CD4-positive, alpha-beta T cell treated with Interleukin-15 for 1 hour (primary cell): ENCODE measurements at regions not wholly inside any gene's neighbourhood (a gene's known extent, or its start where the extent isn't known, plus 50 kb on each side); places are given as distances from the start of the nearest gene placed in this dataset.
A peak's percentile ranks its signal among the peaks of the same experiment; 100 is the strongest.
"Not testable (repeated sequence)": the region's sequence is repeated elsewhere in the genome, so short reads cannot be mapped to it uniquely, and the experiment has no call there.

ENCODE experiments used
- DNase-seq: peaks from one replicate; pipeline ENCODE4 v3.0.0-alpha.2; 2020

DNA sequence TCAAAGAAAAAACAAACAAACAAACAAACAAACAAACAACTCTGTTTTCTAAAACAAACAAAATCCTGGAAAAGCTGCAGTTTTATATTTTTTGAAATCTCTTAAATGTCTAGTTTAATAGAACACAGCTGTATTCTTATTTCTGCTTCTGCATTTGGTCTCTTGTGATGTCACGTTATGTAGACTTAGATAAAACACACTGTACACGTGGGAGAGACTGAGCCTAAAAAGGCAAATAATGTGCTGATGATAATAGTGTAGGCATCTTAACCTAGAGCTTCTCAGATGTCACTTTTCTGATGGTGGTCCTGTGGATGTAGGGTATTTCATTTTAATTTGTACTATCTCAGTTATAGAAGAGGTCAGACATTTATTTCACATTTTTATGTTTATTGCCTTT, 261.7 kb downstream of the UTRN start:
- DNase-seq = no peak

DNA sequence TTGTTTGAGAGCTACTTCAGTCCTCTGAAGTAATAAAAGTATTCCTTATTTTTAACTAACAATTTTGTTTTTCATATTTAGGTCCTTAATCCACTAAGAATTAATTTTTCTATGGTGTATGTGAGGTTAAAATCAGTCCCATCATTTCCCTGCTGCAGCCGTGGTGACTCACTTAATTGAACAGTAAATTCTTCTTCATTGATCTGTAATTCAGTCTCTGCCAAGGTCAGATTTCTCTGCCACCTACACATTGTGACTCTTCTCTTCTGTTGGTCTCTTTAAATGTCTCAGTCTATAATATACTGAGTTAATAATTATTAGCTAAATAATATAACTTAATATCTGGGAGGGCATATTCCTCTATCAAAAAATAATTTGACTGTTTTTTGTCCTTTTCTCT, 262.3 kb downstream of the UTRN start:
- DNase-seq = no peak

DNA sequence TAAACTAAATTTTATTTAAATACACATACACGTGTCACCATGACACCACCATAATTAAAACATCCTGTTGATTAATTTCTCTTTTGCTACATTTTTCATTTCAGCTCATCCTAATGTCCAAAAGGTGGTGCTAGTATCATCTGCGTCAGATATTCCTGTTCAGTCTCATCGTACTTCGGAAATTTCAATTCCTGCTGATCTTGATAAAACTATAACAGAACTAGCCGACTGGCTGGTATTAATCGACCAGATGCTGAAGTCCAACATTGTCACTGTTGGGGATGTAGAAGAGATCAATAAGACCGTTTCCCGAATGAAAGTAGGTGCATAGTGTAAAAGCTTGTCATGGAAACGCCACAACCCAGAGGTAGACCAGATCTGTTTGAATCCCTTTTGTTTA, 263.4 kb downstream of the UTRN start:
- no peak for DNase-seq

DNA sequence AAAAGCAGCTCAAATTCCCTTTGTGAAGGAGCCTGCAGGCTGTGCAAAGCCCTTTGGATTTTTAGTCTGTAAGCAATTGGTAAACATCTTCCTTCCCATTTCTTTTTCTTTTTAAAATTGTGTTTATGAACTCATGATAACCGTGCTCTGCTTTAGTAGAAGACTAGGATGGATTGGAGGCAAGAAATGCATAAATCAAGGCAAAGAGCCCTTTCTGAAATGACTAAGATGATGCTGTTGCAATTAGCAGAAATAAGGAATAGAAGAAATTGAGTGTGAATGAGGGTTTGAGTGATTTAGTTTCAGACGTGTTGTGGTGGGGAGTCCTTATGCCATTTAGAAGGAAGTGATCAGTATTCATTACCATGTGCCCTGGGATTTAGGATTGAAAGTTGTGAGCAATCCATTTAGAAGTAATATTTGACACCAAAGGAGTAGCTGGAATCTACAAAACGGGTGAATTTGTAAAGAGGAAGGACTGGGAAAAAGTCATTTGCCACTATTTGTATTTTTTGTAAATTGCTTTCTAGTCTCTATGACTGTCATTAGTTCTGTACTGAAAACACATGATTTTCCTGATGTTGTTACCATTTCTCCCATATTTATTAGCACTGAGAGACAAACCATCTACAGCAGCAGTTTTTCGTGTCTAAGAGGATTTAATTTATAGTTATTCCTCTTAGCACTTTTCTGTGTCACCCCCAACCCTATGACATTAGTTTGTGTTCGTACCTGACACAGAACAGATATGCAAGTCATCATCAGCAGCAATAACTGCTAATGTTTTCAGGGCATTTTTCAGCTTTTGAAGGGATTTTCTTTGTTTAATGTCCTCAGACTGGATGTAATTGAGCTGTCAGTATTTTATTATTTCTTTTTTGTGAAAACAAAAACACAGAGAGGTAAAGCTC, 265.0 kb downstream of the UTRN start:
- no peak for DNase-seq

GRCh38 chr6:144551339-144551738, 266.2 kb downstream of the UTRN start:
- no peak for DNase-seq

- no peak for DNase-seq
Observed at GRCh38 chr6:144555066-144555465, 269.9 kb downstream of the UTRN start.

GRCh38 chr6:144559865-144560593, 274.9 kb downstream of the UTRN start:
- no peak for DNase-seq

GRCh38 chr6:144561455-144562043, 276.4 kb downstream of the UTRN start:
- no peak for DNase-seq

DNA sequence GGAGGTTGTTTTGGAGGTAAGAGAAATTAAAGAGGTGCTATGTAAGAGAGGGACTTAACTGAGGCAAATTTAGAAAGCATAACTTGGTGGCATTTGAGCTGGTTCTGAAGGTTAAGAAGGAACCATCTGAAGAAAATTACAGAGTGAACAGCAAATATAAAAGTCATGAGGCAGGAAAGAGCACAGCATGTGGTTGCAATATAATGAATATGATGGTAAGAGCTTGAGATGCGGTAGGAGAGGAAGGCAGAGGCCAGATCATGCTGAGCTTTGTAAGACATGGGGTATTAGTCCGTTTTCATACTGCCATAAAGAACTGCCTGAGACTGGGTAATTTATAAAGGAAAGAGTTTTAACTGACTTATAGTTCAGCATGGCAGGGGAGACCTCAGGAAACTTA, 279.1 kb downstream of the UTRN start:
- DNase-seq = no peak

- no peak for DNase-seq
Observed at GRCh38 chr6:144566868-144567615, 281.9 kb downstream of the UTRN start.

- no peak for DNase-seq
Observed at GRCh38 chr6:144568241-144568640, 283.1 kb downstream of the UTRN start.

GRCh38 chr6:144572541-144572940, 287.4 kb downstream of the UTRN start:
- DNase-seq = not testable (repeated sequence)

DNA sequence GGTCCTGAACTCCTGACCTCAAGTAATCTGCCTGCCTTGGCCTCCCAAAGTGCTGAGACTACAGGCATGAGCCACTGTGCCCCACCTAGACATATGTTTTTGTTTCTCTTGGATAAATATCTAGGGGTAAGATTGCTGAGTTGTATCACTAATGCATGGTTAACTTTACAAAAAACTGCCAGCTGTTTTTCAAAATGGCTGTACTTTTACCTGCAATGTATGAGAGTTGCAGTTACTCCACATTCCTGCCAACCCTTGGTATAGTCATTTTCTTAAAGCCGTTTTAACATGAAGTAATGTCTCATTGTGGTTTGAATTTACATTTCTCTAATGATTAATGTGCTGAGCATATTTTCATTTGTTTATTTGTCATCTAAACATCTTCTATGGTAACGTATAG, 289.7 kb downstream of the UTRN start:
- no peak for DNase-seq

- no peak for DNase-seq
Observed at GRCh38 chr6:144575327-144575726, 290.2 kb downstream of the UTRN start.

GRCh38 chr6:144576871-144577270, 291.7 kb downstream of the UTRN start:
- no peak for DNase-seq

GRCh38 chr6:144578385-144579350, 293.5 kb downstream of the UTRN start:
- DNase-seq = no peak

GRCh38 chr6:144580039-144580438, 294.9 kb downstream of the UTRN start:
- DNase-seq = no peak

GRCh38 chr6:144580771-144581170, 295.6 kb downstream of the UTRN start:
- no peak for DNase-seq

- no peak for DNase-seq
Observed at GRCh38 chr6:144581812-144582537, 296.8 kb downstream of the UTRN start.

GRCh38 chr6:144582939-144583613, 297.9 kb downstream of the UTRN start:
- peak; percentile 36 for DNase-seq

- no peak for DNase-seq
Observed at GRCh38 chr6:144583614-144583954, 298.4 kb downstream of the UTRN start.
